Heart left ventricle (tissue), 16 donors: ENCODE measurements at regions not wholly inside any gene's neighbourhood (a gene's known extent, or its start where the extent isn't known, plus 50 kb on each side); places are given as distances from the start of the nearest gene placed in this dataset.
A peak's percentile ranks its signal among the peaks of the same experiment; 100 is the strongest.

Experiments
- ATAC-seq, 4 donors: fragments of 200-7000 bp; cut with Tn5 transposase; one replicate each; pipeline ENCODE4 v1.9.1; 2020 to 2022; ENCODE audit warnings: moderate library complexity in 4 of 4, mild to moderate bottlenecking in 3 of 4, moderate number of reproducible peaks in 1 of 4
- DNase-seq, 5 donors: peaks; one replicate each; pipeline ENCODE4 v3.0.0-alpha.2; 2020
- H3K27ac ChIP-seq, 12 donors: fragments of 200-600 bp; sonication (generic) in 4 of 12; one replicate each; pipeline versions ENCODE4 v1.5.0 to v1.8.0; 2016 to 2022; ENCODE audit warnings: mild to moderate bottlenecking in 2 of 12
- H3K27me3 ChIP-seq, 9 donors: fragments of 200-600 bp; sonication (generic) in 2 of 9; one replicate each; pipeline versions ENCODE4 v1.5.1 to v1.8.0; 2016 to 2022; ENCODE audit warnings: mild to moderate bottlenecking in 3 of 9
- H3K36me3 ChIP-seq, 9 donors: fragments of 200-600 bp; sonication (generic) in 2 of 9; one replicate each; pipeline versions ENCODE4 v1.5.0 to v1.8.0; 2018 to 2022; ENCODE audit warnings: mild to moderate bottlenecking in 2 of 9
- H3K4me1 ChIP-seq, 12 donors: fragments of 200-600 bp; sonication (generic) in 4 of 12; one replicate each; pipeline versions ENCODE4 v1.5.0 to v1.8.0; 2016 to 2022; ENCODE audit warnings: mild to moderate bottlenecking in 3 of 12
- H3K4me3 ChIP-seq, 12 donors: fragments of 200-600 bp; sonication (generic) in 4 of 12; one replicate each; pipeline versions ENCODE4 v1.5.0 to v1.8.0; 2017 to 2022; ENCODE audit warnings: mild to moderate bottlenecking in 9 of 12, moderate library complexity in 4 of 12
- H3K9me3 ChIP-seq, 12 donors: fragments of 200-600 bp; sonication (generic) in 4 of 12; one replicate each; pipeline versions ENCODE4 v1.5.0 to v1.8.0; 2016 to 2022; ENCODE audit warnings: mild to moderate bottlenecking in 1 of 12
- POLR2A ChIP-seq, 2 donors: fragments of 450-650 bp; IDR thresholded peaks; one replicate each; pipeline ENCODE4 v1.6.1; 2017; ENCODE audit warnings: antibody characterized with exemption in 2 of 2, mild to moderate bottlenecking in 2 of 2, moderate library complexity in 2 of 2
- WGBS, 4 donors: extraction: QIAGEN DNeasy Blood & Tissue Kit in 2 of 4; methylation state at CpG; one replicate each; pipeline versions ENCODE4 v1.1.5 to v1.1.7; 2013 to 2018; 5-methylcytosine and 5-hydroxymethylcytosine counted together
- intact Hi-C, 10 donors: fragments of 100-400 bp; cut with DNase I; formaldehyde crosslinking; loops; one replicate each; pipeline versions ENCODE4 v1.11.1 to v1.14.2; 2022
- TF ChIP-seq, protein P1 (sequence below), 12 donors: fragments of 200-600 bp; sonication (generic) in 4 of 12; IDR thresholded peaks; one replicate each; pipeline versions ENCODE4 v1.5.0 to v1.8.0; 2018 to 2022; ENCODE audit warnings: antibody characterized with exemption in 12 of 12, mild to moderate bottlenecking in 5 of 12
- donor health status: ischemic (EF 13 %, LVEDD 7.1; RV severe dilation, severe dysfunction).
- donor health status: healthy with polysubstance abuse.
- donor health status: DM: no; HTN: yes; CAD: no.
- donor health status: DM: no; HTN: no; CAD: no.
- donor health status: ischemic (EF 25% LVEDD 6.9; RV normal size, moderate dysfunction).
- donor health status: ischemic (EF 25% LVEDD 5.7; RV mildly dilated, moderate dysfunction).
- donor health status: healthy.
- donor health status: DM: yes; HTN: yes; CAD: no.
- donor health status: ischemic (EF 35%, LVEDD 5.7; RV mildly dilated, moderate dysfunction).
- donor health status: nonischemic (EF 11% LVEDD 7.7; RV severe dilation, severe dysfunction).
- donor health status: DM: yes; HTN: yes; CAD: no.
- donor health status: PGD.
- donor health status: ischemic (EF 29% LVEDD 5.4; RV normal size, mild dysfunction).
- donor health status: nonischemic (EF 23%, LVEDD 6.1; RV moderate dilation, normal function).

DNA sequence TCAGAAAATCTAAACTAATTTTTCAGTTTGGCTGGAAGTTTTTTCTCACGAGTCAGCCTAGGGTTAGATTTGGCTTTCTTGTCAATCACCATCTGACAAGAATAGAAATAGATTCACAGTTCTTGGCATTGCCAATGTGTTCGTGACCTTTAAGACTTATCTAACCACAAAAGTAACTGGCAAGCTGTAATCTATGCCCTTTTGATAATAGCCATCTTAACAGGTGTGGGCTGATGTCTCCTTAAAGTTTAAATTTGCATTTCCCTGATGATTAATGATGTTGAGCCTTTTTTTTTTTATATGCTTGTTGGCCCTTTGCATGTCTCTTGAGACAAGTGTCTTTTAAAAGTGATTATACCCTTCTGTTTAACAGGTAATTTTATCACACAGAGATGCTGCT is 460.3 kb upstream of the PRKX start:
- no peaks in the 10 kb centered on the region for H3K36me3 ChIP-seq
- no peak overlapping the region for H3K4me3 ChIP-seq
- intact Hi-C loops: no loop called here
- H3K27me3 ChIP-seq: no peaks in the 10 kb centered on the region
- ATAC-seq: peak in 1 of 4 donors; percentile 74
- WGBS, 4 donors: 28 to 39% (median 31%) methylated on average over 2 of the region's 2 CpGs
- DNase-seq: no peak
- no peaks in the 10 kb centered on the region for H3K9me3 ChIP-seq
- TF ChIP-seq, protein P1, sequence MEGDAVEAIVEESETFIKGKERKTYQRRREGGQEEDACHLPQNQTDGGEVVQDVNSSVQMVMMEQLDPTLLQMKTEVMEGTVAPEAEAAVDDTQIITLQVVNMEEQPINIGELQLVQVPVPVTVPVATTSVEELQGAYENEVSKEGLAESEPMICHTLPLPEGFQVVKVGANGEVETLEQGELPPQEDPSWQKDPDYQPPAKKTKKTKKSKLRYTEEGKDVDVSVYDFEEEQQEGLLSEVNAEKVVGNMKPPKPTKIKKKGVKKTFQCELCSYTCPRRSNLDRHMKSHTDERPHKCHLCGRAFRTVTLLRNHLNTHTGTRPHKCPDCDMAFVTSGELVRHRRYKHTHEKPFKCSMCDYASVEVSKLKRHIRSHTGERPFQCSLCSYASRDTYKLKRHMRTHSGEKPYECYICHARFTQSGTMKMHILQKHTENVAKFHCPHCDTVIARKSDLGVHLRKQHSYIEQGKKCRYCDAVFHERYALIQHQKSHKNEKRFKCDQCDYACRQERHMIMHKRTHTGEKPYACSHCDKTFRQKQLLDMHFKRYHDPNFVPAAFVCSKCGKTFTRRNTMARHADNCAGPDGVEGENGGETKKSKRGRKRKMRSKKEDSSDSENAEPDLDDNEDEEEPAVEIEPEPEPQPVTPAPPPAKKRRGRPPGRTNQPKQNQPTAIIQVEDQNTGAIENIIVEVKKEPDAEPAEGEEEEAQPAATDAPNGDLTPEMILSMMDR (IDR thresholded peaks at IDR 0.05): no peak
- no peak for TF ChIP-seq POLR2A (IDR thresholded peaks at IDR 0.05)
- no peak overlapping the region for H3K27ac ChIP-seq
- no peaks in the 10 kb centered on the region for H3K4me1 ChIP-seq

DNA sequence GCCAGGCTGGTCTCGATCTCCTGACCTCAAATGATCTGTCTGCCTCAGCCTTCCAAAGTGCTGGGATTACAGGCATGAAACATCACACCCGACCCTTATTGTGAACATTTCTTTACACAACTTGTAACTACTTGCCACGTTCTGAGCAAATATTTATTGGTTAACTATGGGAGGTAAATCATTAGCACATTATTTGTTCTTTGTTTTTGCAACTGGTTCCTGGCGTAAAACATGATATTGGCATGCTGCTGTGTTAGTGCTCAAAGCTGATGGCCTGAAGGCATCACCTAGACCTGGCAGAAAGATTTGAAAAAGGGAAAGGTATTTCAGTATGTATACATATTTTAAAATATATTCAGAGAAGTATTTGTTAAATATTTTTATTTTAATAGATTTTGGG is 438.3 kb upstream of the PRKX start:
- 61 to 80% (median 72%) methylated on average over 4 of the region's 4 CpGs for WGBS, 4 donors
- no peak overlapping the region for H3K27ac ChIP-seq
- H3K27me3 ChIP-seq: no peaks in the 10 kb centered on the region
- intact Hi-C loops: no loop called here
- H3K9me3 ChIP-seq: peaks cover 0 to 6% (median 0%) of the 10 kb centered on the region in 12 donors
- TF ChIP-seq, protein P1 (IDR thresholded peaks at IDR 0.05): no peak
- no peak for TF ChIP-seq POLR2A (IDR thresholded peaks at IDR 0.05)
- no peak overlapping the region for H3K4me3 ChIP-seq
- DNase-seq (no peak), ATAC-seq (no peak)
- H3K4me1 ChIP-seq: no peaks in the 10 kb centered on the region
- no peaks in the 10 kb centered on the region for H3K36me3 ChIP-seq

DNA sequence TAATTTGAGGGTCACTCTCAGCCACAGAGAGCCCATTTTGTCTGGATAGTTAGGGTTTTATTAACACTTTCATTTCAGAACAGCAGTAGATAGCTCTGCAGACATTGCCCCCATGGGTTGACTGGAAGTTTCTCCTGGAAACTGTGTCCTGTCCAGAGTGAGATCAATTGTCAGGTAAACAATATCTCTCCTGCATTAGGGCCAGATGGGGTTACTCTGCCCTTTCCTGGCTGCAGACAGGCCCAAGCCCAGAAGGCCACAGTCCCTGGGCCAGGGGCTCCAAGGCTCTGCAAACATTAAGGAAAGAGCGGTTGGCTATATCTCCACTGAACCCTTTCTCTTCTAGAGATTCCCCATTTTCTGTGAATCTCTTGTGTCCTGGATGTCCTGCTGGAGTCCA is 436.8 kb upstream of the PRKX start:
- Histone ChIP-seq H3K4me1 (no peaks in the 10 kb centered on the region), H3K27ac (no peak overlapping the region), H3K9me3 (peaks cover 0 to 6% (median 0%) of the 10 kb centered on the region in 12 donors), H3K4me3 (no peak overlapping the region), H3K36me3 (no peaks in the 10 kb centered on the region), H3K27me3 (no peaks in the 10 kb centered on the region)
- TF ChIP-seq, protein P1 (IDR thresholded peaks at IDR 0.05): no peak
- TF ChIP-seq POLR2A (IDR thresholded peaks at IDR 0.05): no peak
- DNase-seq: no peak
- intact Hi-C loops: no loop called here
- 86 to 100% (median 96%) methylated on average over 1 of the region's 1 CpG for WGBS, 4 donors
- ATAC-seq: no peak

DNA sequence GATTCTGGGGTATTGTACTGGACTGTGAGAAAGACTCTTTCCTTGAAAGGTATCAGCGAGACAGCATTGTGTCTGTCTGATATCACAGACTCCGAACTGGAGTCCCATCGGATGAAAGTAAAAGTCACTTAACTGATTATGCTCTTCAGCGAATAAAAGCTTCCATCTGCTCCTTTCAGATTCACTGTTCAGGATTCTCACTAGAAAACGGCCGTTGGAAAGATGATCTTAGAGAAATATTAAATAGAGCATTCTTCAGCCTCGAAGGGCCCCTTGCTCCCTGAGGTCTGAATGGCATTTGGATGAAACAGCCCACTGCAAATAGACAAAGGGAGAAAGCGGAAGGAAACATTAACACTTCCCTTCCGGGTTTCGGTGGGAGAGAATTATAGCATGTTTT is 416.2 kb upstream of the PRKX start:
- Histone ChIP-seq H3K27ac (no peak overlapping the region), H3K27me3 (no peaks in the 10 kb centered on the region), H3K4me1 (no peaks in the 10 kb centered on the region), H3K36me3 (no peaks in the 10 kb centered on the region), H3K9me3 (no peaks in the 10 kb centered on the region), H3K4me3 (no peak overlapping the region)
- 47 to 56% (median 50%) methylated on average over 10 of the region's 10 CpGs for WGBS, 4 donors
- no peak for DNase-seq
- no peak for ATAC-seq
- TF ChIP-seq POLR2A (IDR thresholded peaks at IDR 0.05): no peak
- TF ChIP-seq, protein P1 (IDR thresholded peaks at IDR 0.05): no peak
- intact Hi-C loops: no loop called here
